Astrocyte of the cerebellum (primary cell): ENCODE measurements at regions not wholly inside any gene's neighbourhood (a gene's known extent, or its start where the extent isn't known, plus 50 kb on each side); places are given as distances from the start of the nearest gene placed in this dataset.

Experiments
- DNase-seq: peaks from one replicate; pipeline ENCODE4 v3.0.0-alpha.2; 2011; ENCODE audit warnings: low read depth
- H3K4me3 ChIP-seq: 2 replicates; pipeline ENCODE4 v1.5.1; 2011; ENCODE audit warnings: mild to moderate bottlenecking, low read depth, low read length, moderate library complexity
- CTCF ChIP-seq: IDR thresholded peaks from 2 replicates; pipeline ENCODE4 v1.5.1; 2012; ENCODE audit warnings: low read length, low read depth, moderate library complexity, mild to moderate bottlenecking; ENCODE audit errors: missing control alignments
- in situ Hi-C: cut with HindIII; loops from 2 replicates; pipeline ENCODE4 v1.10.0; 2017; ENCODE audit warnings: low sequenced_read_pairs

DNA sequence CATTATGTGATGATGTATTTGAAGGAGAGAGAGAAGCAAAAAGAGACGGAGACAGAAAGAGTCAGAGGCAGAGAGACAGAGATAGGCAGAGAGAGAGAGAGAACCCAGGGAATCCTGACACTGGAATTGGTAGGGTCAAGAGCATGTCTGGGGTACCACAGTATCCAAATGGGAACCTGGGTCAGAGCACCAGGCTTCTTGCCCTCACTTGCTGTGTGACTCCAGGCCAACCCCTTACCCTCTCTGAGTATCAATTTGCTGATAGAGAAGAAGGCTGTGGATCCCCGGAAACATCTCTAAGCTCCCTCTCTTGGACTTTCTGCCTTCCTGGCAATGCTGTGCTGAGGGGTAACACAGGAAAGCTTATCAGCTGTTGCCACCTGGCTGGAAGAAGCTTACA is 385.3 kb upstream of the SULF2 start:
- DNase-seq, result no peak
- TF ChIP-seq CTCF, result no peak
- no peak overlapping the region for H3K4me3 ChIP-seq
- in situ Hi-C loops, result no loop called here

DNA sequence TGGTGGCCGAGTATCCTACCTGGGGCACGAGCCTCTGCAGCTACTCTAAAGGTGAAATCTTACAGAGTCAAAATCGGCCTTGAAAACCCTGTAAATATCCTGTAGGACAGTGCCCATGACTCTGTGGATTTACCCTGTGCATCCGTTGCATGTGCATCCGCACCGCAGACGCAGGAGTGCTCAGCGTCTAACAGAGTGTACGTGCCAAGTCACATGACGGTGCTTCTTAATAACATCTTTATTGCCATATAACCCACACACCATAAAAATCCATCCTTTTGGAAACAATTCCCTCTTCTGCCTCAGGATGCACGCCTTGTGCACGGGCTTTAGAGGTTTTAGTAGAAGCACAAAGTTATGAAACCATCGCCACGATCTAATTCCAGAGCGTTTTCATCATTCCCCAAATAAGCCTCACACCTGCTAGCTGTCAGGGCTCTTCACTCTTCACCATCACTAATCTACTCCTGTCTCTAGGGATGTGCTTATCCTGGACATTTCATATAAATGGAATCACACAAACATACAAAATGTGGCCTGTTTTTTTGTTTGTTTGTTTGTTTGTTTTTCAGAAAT is 384.5 kb upstream of the SULF2 start:
- TF ChIP-seq CTCF, result no peak
- in situ Hi-C loops, result no loop called here
- no peak for DNase-seq
- no peak overlapping the region for H3K4me3 ChIP-seq

- H3K4me3 ChIP-seq, result no peak overlapping the region
- DNase-seq, result no peak
- TF ChIP-seq CTCF, result no peak
- in situ Hi-C loops, result no loop called here
Measured at GRCh38 chr20:48166082-48166835, 381.0 kb upstream of the SULF2 start.

DNA sequence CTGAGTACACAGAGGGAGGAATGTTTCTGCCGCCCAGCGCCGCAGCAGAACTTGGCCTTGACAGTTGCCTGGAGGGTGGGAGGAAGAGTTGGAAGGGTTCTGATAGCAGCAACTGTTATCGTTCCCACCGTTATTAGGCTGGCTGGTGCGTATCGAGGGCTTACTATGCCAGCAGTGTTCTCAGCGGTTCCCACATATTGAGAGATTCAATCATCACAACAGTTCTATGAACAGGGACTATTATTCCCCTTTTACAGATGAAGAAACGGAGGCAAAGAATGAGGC is 380.1 kb upstream of the SULF2 start:
- DNase-seq, result no peak
- H3K4me3 ChIP-seq, result no peak overlapping the region
- TF ChIP-seq CTCF, result no peak
- in situ Hi-C loops, result no loop called here

- in situ Hi-C loops, result no loop called here
- no peak overlapping the region for H3K4me3 ChIP-seq
- TF ChIP-seq CTCF, result no peak
- no peak for DNase-seq
Measured at GRCh38 chr20:48164566-48165400, 379.5 kb upstream of the SULF2 start.

DNA sequence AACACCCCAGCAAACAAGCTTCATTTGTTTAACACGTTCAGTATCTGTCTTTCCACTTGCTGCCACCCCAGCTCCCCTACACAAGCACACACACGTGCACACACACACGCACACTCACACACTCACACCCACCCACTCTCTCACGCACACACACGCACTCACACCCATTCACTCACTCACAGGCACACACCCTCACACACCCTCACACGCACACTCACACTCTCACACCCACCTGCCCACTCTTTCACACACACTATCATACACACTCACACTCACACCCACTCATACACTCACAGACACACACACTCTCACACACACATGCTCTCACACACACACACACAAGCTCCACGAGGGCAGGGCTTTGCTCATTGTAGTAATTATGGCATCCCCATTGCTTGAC is 378.8 kb upstream of the SULF2 start:
- no peak for DNase-seq
- in situ Hi-C loops, result no loop called here
- TF ChIP-seq CTCF, result no peak
- H3K4me3 ChIP-seq, result no peak overlapping the region
